ENCODE measurements at regions not wholly inside any gene's neighbourhood (a gene's known extent, or its start where the extent isn't known, plus 50 kb on each side); places are given as distances from the start of the nearest gene placed in this dataset.

DNA sequence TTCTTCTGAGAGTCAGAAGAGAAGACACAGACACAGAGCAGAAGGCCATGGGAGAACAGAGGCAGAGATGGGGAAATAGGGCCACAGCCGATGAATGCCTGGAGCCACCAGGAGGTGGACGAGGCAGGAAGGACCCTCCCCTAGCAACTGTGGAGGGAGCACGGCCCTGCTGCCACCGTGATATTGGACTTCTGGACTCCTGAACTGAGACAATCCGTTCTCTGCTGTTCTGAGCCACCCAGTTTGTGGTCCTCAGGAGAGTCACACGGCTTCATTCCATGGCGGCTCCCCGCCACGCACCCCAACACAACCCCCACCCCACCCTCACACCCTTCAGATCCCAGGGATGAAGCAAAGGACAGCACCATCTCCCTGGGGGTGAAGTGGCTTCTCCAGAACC lies 338.1 kb downstream of the CTTN start:
- Histone ChIP-seq H3K79me2 (ENCODE audit: insufficient read depth, low read length) (no peaks in the 10 kb centered on the region), H2BK20ac (ENCODE audit: low read depth, low read length, poor library complexity, severe bottlenecking) (no peak overlapping the region), H3K27me3 (ENCODE audit: insufficient read depth, low read length) (no peaks in the 10 kb centered on the region), H3K23me2 (ENCODE audit: insufficient read length, low read depth, low read length, poor library complexity, severe bottlenecking) (no peaks in the 10 kb centered on the region), H2BK5ac (ENCODE audit: insufficient read length, low read length) (no peak overlapping the region), H3K79me1 (ENCODE audit: insufficient read depth, low read depth, low read length, poor library complexity, severe bottlenecking) (no peaks in the 10 kb centered on the region), H2AK5ac (ENCODE audit: insufficient read length, low read length) (no peak overlapping the region), H3K23ac (ENCODE audit: insufficient read length, low read depth, low read length) (no peak overlapping the region), H3K56ac (ENCODE audit: insufficient read length, low read depth, low read length) (no peak overlapping the region), H2BK15ac (ENCODE audit: low read depth, low read length) (no peak overlapping the region), H3K14ac (ENCODE audit: insufficient read depth, low read length) (no peak overlapping the region), H3K4me2 (ENCODE audit: insufficient read depth, insufficient read length, low read length) (no peak overlapping the region), H3T11ph (ENCODE audit: low read length) (no peak overlapping the region), H4K8ac (replicated peaks; ENCODE audit: insufficient read length, low read depth, low read length) (no peak overlapping the region), H4K5ac (ENCODE audit: insufficient read length, low read depth, low read length) (no peak overlapping the region), H3K9ac (ENCODE audit: extremely low read depth, insufficient read length, low read length) (no peak overlapping the region), H3K4ac (ENCODE audit: low read depth, low read length) (no peak overlapping the region), H3K18ac (ENCODE audit: insufficient read length, low read depth, low read length) (no peak overlapping the region), H3K4me1 (ENCODE audit: insufficient read depth, low read length) (no peaks in the 10 kb centered on the region), H4K20me1 (ENCODE audit: control insufficient read depth, insufficient read depth, insufficient read length) (no peaks in the 10 kb centered on the region), H2BK120ac (ENCODE audit: low read depth, low read length, poor library complexity, severe bottlenecking) (no peak overlapping the region), H2BK12ac (ENCODE audit: insufficient read length, low read depth, low read length) (no peak overlapping the region), H3K9me3 (ENCODE audit: control insufficient read depth, low read depth, low read length) (no peaks in the 10 kb centered on the region), H4K91ac (ENCODE audit: insufficient read length, low read depth, low read length) (no peak overlapping the region), H2AFZ (ENCODE audit: low read length) (no peak overlapping the region), H3K27ac (ENCODE audit: insufficient read length, low read depth, low read length) (no peak overlapping the region)
- no peak for DNase-seq
- H3K4me3 Mint-ChIP-seq = no peak overlapping the region
- H3K27ac Mint-ChIP-seq = no peak overlapping the region
- peaks cover 8 to 19% of the 10 kb centered on the region in 2 experiments for H3K4me1 Mint-ChIP-seq
- H3K27me3 Mint-ChIP-seq (ENCODE audit: low read depth) = peaks cover 4% of the 10 kb centered on the region; the same call in 1 of the 2 replicates
- TF ChIP-seq CTCF (conservative IDR thresholded peaks at IDR 0.05) = no peak
- peaks cover 0 to 4% (median 0%) of the 10 kb centered on the region in 3 experiments; a peak in 2 of 7 replicates for H3K36me3 Mint-ChIP-seq (ENCODE audit: insufficient read depth in 1 of 3, low read depth in 3 of 3)
- WGBS (ENCODE audit: extremely low coverage, insufficient read length, low lambda C conversion rate) = no CpG with 5 or more reads among the region's 9 CpGs
- H3K9me3 Mint-ChIP-seq = no peaks in the 10 kb centered on the region
